ENCODE measurements at regions not wholly inside any gene's neighbourhood (a gene's known extent, or its start where the extent isn't known, plus 50 kb on each side); places are given as distances from the start of the nearest gene placed in this dataset.
A peak's percentile ranks its signal among the peaks of the same experiment; 100 is the strongest.

DNA sequence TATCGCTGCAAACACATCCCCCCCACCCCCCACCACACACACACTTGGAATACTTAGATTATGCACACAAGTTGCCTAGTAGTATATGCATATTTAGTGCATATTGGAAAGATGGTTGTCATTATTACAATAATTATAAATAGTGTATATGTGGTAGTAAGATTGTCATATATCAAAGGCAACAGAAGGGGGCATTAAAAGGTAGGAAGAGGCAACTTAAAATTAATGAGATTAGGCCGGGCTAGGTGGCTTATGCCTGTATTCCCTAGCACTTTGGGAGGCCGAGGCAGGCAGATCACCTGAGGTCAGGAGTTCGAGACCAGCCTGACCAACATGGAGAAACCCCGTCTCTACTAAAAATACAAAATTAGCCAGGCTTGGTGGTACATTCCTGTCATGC, 52.1 kb downstream of the GSC start (continued):
- no peak for TF ChIP-seq PHF20 (IDR thresholded peaks at IDR 0.05; ENCODE audit: partially characterized antibody)
- no peak for TF ChIP-seq STAT5A (IDR thresholded peaks at IDR 0.05; ENCODE audit: borderline replicate concordance, low read length)
- no peak for TF ChIP-seq HDAC1 (IDR thresholded peaks at IDR 0.05)
- TF ChIP-seq JUNB (CRISPR knock-in tag; conservative IDR thresholded peaks at IDR 0.05) = no peak

DNA sequence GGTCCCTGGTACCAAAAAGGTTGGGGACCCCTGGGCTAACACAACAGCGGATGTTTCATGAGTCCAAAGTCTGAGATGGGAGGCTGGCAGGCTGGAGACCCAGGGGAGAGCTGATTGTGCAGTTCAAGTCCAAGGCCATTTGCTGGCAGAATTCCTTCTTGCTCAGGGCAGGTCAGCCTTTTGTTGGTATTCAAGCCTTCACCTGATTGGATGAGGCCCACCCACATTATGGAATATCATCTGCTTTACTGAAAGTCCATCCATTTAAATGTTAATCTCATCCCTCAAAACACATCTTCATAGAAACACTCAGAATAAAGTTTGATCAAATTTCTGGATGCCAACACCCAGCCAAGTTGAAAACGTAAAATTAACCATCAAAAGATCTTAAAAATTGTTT, 52.9 kb downstream of the GSC start:
- no peak for FAIRE-seq

DNA sequence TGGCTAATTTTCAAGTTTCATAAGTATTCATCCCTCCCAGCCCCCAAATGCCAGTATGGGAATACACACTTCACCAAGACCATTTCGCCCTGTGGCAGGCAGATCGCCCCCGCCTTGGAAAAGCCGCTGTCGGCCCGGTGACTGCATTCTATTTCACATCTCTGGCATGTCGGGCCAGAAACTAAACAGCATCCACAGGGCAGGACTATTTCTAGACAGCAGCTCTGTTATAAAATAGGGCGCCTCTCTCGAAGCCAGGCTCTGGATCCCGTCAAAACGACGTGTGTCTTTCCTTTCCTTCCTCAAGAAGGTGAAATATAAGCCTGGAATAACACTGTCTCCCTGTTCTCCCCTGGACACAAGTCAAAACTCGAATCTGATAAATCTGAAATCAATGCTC, 56.8 kb downstream of the GSC start:
- no peaks in the 10 kb centered on the region for H3K4me1 ChIP-seq (replicated peaks in 1 of 2; ENCODE audit: control insufficient read depth in 2 of 2, insufficient read depth in 2 of 2, low read length in 2 of 2)
- H3K36me3 ChIP-seq (ENCODE audit: control insufficient read depth, insufficient read depth, low read length) = no peaks in the 10 kb centered on the region
- peaks cover 2 to 11% of the 10 kb centered on the region in 2 experiments; a peak in 2 of 5 replicates for H3K27me3 ChIP-seq (ENCODE audit: control insufficient read depth in 2 of 2, insufficient read depth in 2 of 2, low read length in 2 of 2)
- in situ Hi-C loops (cut with MboI) (no loop called here), intact Hi-C loops (cut with micrococcal nuclease) (no loop called here)
- BruUV-seq (replicated peaks) = no TSS peak
- no peak for FAIRE-seq
- no peak for ATAC-seq
- ChIA-PET POLR2A (no interaction called here), CTCF (ENCODE audit: low intra/inter-chr PET ratio) (no interaction called here)
- WGBS (ENCODE audit: insufficient coverage, low coverage, missing lambda C conversion rate) = 1% methylated on average over 11 of the region's 13 CpGs
- H3K9ac ChIP-seq (ENCODE audit: insufficient read depth in 1 of 2, low read depth in 2 of 2, low read length in 2 of 2) = no peak overlapping the region
- H3K27ac ChIP-seq (ENCODE audit: extremely low read depth, low read depth, low read length) = no peak overlapping the region
- TF ChIP-seq, protein P1, sequence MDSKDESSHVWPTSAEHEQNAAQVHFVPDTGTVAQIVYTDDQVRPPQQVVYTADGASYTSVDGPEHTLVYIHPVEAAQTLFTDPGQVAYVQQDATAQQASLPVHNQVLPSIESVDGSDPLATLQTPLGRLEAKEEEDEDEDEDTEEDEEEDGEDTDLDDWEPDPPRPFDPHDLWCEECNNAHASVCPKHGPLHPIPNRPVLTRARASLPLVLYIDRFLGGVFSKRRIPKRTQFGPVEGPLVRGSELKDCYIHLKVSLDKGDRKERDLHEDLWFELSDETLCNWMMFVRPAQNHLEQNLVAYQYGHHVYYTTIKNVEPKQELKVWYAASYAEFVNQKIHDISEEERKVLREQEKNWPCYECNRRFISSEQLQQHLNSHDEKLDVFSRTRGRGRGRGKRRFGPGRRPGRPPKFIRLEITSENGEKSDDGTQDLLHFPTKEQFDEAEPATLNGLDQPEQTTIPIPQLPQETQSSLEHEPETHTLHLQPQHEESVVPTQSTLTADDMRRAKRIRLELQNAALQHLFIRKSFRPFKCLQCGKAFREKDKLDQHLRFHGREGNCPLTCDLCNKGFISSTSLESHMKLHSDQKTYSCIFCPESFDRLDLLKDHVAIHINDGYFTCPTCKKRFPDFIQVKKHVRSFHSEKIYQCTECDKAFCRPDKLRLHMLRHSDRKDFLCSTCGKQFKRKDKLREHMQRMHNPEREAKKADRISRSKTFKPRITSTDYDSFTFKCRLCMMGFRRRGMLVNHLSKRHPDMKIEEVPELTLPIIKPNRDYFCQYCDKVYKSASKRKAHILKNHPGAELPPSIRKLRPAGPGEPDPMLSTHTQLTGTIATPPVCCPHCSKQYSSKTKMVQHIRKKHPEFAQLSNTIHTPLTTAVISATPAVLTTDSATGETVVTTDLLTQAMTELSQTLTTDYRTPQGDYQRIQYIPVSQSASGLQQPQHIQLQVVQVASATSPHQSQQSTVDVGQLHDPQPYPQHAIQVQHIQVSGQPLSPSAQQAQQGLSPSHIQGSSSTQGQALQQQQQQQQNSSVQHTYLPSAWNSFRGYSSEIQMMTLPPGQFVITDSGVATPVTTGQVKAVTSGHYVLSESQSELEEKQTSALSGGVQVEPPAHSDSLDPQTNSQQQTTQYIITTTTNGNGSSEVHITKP (IDR thresholded peaks at IDR 0.05; ENCODE audit: partially characterized antibody) = no peak
- no peak for TF ChIP-seq SMARCA5 (IDR thresholded peaks at IDR 0.05)
- no peak for TF ChIP-seq HNRNPLL (IDR thresholded peaks at IDR 0.05; ENCODE audit: low read depth, low read length, poor library complexity, severe bottlenecking)
- TF ChIP-seq, protein P2, sequence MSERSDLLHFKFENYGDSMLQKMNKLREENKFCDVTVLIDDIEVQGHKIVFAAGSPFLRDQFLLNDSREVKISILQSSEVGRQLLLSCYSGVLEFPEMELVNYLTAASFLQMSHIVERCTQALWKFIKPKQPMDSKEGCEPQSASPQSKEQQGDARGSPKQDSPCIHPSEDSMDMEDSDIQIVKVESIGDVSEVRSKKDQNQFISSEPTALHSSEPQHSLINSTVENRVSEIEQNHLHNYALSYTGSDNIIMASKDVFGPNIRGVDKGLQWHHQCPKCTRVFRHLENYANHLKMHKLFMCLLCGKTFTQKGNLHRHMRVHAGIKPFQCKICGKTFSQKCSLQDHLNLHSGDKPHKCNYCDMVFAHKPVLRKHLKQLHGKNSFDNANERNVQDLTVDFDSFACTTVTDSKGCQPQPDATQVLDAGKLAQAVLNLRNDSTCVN (CRISPR knock-in tag; IDR thresholded peaks at IDR 0.05) = no peak
- H3K9me3 ChIP-seq (replicated peaks; ENCODE audit: control insufficient read depth, insufficient read depth, low read depth, low read length) = no peaks in the 10 kb centered on the region
- H3K4me3 ChIP-seq = no peak overlapping the region
- H4K20me1 ChIP-seq (replicated peaks; ENCODE audit: control insufficient read depth, insufficient read depth, low read length) = no peaks in the 10 kb centered on the region
- H3K9me1 ChIP-seq (ENCODE audit: control insufficient read depth, insufficient read depth, low read length) = no peaks in the 10 kb centered on the region
- no peak overlapping the region for H2AFZ ChIP-seq (ENCODE audit: low read depth, low read length)
- no peaks in the 10 kb centered on the region for H3K79me2 ChIP-seq (ENCODE audit: control insufficient read depth, insufficient read depth, low read length)
- H3K4me2 ChIP-seq (ENCODE audit: insufficient read depth, low read length) = no peak overlapping the region
- DNase-seq (ENCODE audit: extremely low read depth in 1 of 4, low spot score in 3 of 4) = no peak

More for the DNA sequence above, 52.9 kb downstream of the GSC start:
- H3K27ac ChIP-seq (ENCODE audit: extremely low read depth, low read depth, low read length) = no peak overlapping the region
- in situ Hi-C loops (cut with MboI) (no loop called here), intact Hi-C loops (cut with micrococcal nuclease) (no loop called here)
- ChIA-PET POLR2A (no interaction called here), CTCF (ENCODE audit: low intra/inter-chr PET ratio) (no interaction called here)
- H2AFZ ChIP-seq (ENCODE audit: low read depth, low read length) = no peak overlapping the region
- BruUV-seq (replicated peaks) = no TSS peak
- no peaks in the 10 kb centered on the region for H3K9me3 ChIP-seq (replicated peaks; ENCODE audit: control insufficient read depth, insufficient read depth, low read depth, low read length)
- WGBS (ENCODE audit: insufficient coverage, low coverage, missing lambda C conversion rate) = 0% methylated on average over 2 of the region's 2 CpGs
- no peaks in the 10 kb centered on the region for H3K9me1 ChIP-seq (ENCODE audit: control insufficient read depth, insufficient read depth, low read length)
- no peak overlapping the region for H3K4me2 ChIP-seq (ENCODE audit: insufficient read depth, low read length)
- TF ChIP-seq RBM25 (IDR thresholded peaks at IDR 0.05; ENCODE audit: low read depth, low read length, severe bottlenecking) (peak; percentile 50), ZNF134 (CRISPR knock-in tag; conservative IDR thresholded peaks at IDR 0.05) (peak; percentile 91), BRD9 (IDR thresholded peaks at IDR 0.05; ENCODE audit: low read depth, partially characterized antibody) (no peak), MTA3 (IDR thresholded peaks at IDR 0.05; ENCODE audit: borderline replicate concordance) (no peak)
- H3K79me2 ChIP-seq (ENCODE audit: control insufficient read depth, insufficient read depth, low read length) = no peaks in the 10 kb centered on the region
- peaks cover 2 to 3% of the 10 kb centered on the region in 2 experiments; a peak in 2 of 5 replicates for H3K27me3 ChIP-seq (ENCODE audit: control insufficient read depth in 2 of 2, insufficient read depth in 2 of 2, low read length in 2 of 2)
- no peak overlapping the region for H3K4me3 ChIP-seq
- no peaks in the 10 kb centered on the region for H4K20me1 ChIP-seq (replicated peaks; ENCODE audit: control insufficient read depth, insufficient read depth, low read length)
- no peak overlapping the region for H3K9ac ChIP-seq (ENCODE audit: insufficient read depth in 1 of 2, low read depth in 2 of 2, low read length in 2 of 2)
- H3K36me3 ChIP-seq (ENCODE audit: control insufficient read depth, insufficient read depth, low read length) = no peaks in the 10 kb centered on the region
- no peaks in the 10 kb centered on the region for H3K4me1 ChIP-seq (replicated peaks in 1 of 2; ENCODE audit: control insufficient read depth in 2 of 2, insufficient read depth in 2 of 2, low read length in 2 of 2)
- DNase-seq (ENCODE audit: extremely low read depth in 1 of 4, low spot score in 3 of 4) (no peak), ATAC-seq (no peak)
